IMR-90 (cell line): ENCODE measurements at regions not wholly inside any gene's neighbourhood (a gene's known extent, or its start where the extent isn't known, plus 50 kb on each side); places are given as distances from the start of the nearest gene placed in this dataset.

Experiments used
- BHLHE40 ChIP-seq: fragments of 150-350 bp; IDR thresholded peaks from 2 replicates; pipeline ENCODE4 v1.6.1; 2016; ENCODE audit warnings: mild to moderate bottlenecking, low read depth, low read length
- CEBPB ChIP-seq: IDR thresholded peaks from 2 replicates; pipeline ENCODE4 v1.6.1; 2012; ENCODE audit warnings: low read depth, low read length, improper control_type of control experiment
- FOS ChIP-seq: fragments of 150-350 bp; IDR thresholded peaks from 2 replicates; pipeline ENCODE4 v1.6.1; 2016; ENCODE audit warnings: low read depth, low read length
- MAZ ChIP-seq: IDR thresholded peaks from 2 replicates; pipeline ENCODE4 v1.6.1; 2012; ENCODE audit warnings: low read depth, mild to moderate bottlenecking, low read length, improper control_type of control experiment, moderate library complexity, borderline replicate concordance
- MXI1 ChIP-seq: IDR thresholded peaks from 2 replicates; pipeline ENCODE4 v1.6.1; 2012; ENCODE audit warnings: low read depth, mild to moderate bottlenecking, low read length, moderate library complexity, borderline replicate concordance
- POLR2A ChIP-seq: IDR thresholded peaks from 2 replicates; pipeline ENCODE4 v1.6.1; 2012; ENCODE audit warnings: mild to moderate bottlenecking, low read depth, low read length
- RAD21 ChIP-seq: IDR thresholded peaks from 2 replicates; pipeline ENCODE4 v1.6.1; 2012; ENCODE audit warnings: low read length, improper control_type of control experiment
- RCOR1 ChIP-seq: IDR thresholded peaks from 2 replicates; pipeline ENCODE4 v1.6.1; 2012; ENCODE audit warnings: mild to moderate bottlenecking, low read length, improper control_type of control experiment; ENCODE audit not compliant: insufficient replicate concordance
- RFX5 ChIP-seq: IDR thresholded peaks from 2 replicates; pipeline ENCODE4 v1.8.0; 2012; ENCODE audit warnings: low read depth, mild to moderate bottlenecking, low read length, moderate library complexity
- SMC3 ChIP-seq: fragments of 150-350 bp; IDR thresholded peaks from 2 replicates; pipeline ENCODE4 v1.6.1; 2016; ENCODE audit warnings: low read depth, mild to moderate bottlenecking, antibody characterized with exemption, low read length, moderate library complexity
- TF ChIP-seq, protein P1 (sequence below): conservative IDR thresholded peaks from 2 replicates; pipeline ENCODE4 v1.5.1; 2012; ENCODE audit warnings: mild to moderate bottlenecking, low read depth, low read length, improper control_type of control experiment
- TF ChIP-seq, protein P2 (sequence below): fragments of 150-350 bp; IDR thresholded peaks from 2 replicates; pipeline ENCODE4 v1.6.1; 2017; ENCODE audit warnings: mild to moderate bottlenecking, antibody characterized with exemption, low read length, low read depth

DNA sequence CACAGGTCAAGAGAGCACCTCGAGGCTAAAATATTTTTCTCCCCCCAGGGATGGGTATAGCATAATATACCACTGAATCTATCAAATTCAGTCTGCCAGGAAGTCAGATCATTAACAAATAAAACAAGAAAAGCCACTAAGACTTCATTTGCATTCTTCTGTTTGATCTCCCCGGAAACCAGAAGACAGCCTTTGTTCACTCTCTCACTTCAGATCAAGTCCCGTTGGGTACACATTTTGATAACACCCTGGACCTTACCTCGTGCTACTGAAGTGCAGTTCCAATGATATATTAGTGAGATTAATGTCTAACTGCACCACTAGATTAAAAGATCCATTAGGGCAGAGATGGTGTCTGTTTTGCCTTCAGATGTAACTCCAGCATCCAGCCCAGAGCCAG lies 157.7 kb upstream of the B3GAT2 start:
- TF ChIP-seq, protein P1, sequence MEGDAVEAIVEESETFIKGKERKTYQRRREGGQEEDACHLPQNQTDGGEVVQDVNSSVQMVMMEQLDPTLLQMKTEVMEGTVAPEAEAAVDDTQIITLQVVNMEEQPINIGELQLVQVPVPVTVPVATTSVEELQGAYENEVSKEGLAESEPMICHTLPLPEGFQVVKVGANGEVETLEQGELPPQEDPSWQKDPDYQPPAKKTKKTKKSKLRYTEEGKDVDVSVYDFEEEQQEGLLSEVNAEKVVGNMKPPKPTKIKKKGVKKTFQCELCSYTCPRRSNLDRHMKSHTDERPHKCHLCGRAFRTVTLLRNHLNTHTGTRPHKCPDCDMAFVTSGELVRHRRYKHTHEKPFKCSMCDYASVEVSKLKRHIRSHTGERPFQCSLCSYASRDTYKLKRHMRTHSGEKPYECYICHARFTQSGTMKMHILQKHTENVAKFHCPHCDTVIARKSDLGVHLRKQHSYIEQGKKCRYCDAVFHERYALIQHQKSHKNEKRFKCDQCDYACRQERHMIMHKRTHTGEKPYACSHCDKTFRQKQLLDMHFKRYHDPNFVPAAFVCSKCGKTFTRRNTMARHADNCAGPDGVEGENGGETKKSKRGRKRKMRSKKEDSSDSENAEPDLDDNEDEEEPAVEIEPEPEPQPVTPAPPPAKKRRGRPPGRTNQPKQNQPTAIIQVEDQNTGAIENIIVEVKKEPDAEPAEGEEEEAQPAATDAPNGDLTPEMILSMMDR: no peak
- TF ChIP-seq RFX5 (no peak), POLR2A (no peak), SMC3 (no peak), CEBPB (no peak), MAZ (no peak), BHLHE40 (no peak), RAD21 (no peak), MXI1 (no peak), RCOR1 (no peak), FOS (no peak)
- TF ChIP-seq, protein P2, sequence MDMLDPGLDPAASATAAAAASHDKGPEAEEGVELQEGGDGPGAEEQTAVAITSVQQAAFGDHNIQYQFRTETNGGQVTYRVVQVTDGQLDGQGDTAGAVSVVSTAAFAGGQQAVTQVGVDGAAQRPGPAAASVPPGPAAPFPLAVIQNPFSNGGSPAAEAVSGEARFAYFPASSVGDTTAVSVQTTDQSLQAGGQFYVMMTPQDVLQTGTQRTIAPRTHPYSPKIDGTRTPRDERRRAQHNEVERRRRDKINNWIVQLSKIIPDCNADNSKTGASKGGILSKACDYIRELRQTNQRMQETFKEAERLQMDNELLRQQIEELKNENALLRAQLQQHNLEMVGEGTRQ: no peak
